ENCODE measurements at regions not wholly inside any gene's neighbourhood (a gene's known extent, or its start where the extent isn't known, plus 50 kb on each side); places are given as distances from the start of the nearest gene placed in this dataset.

- Histone ChIP-seq H3K4me1 (no peaks in the 10 kb centered on the region), H3K9me3 (no peaks in the 10 kb centered on the region), H3K36me3 (replicated peaks) (no peaks in the 10 kb centered on the region), H3K27me3 (ENCODE audit: low read depth) (no peaks in the 10 kb centered on the region), H3K4me3 (no peak overlapping the region)
- in situ Hi-C loops (cut with MboI; ENCODE audit: low sequenced_read_pairs), result no loop called here
- no peak for DNase-seq (ENCODE audit: low spot score in 2 of 2)
Measured at GRCh38 chr2:215583881-215584280, 148.0 kb upstream of the FN1 start.

GRCh38 chr2:215579809-215580208 lies 143.9 kb upstream of the FN1 start:
- Histone ChIP-seq H3K27me3 (ENCODE audit: low read depth) (peaks cover 3% of the 10 kb centered on the region; the same call in 1 of the 2 replicates), H3K4me3 (no peak overlapping the region), H3K4me1 (peaks cover 4% of the 10 kb centered on the region), H3K36me3 (replicated peaks) (no peaks in the 10 kb centered on the region), H3K9me3 (no peaks in the 10 kb centered on the region)
- in situ Hi-C loops (cut with MboI; ENCODE audit: low sequenced_read_pairs), result no loop called here
- no peak for DNase-seq (ENCODE audit: low spot score in 2 of 2)

- in situ Hi-C loops (cut with MboI; ENCODE audit: low sequenced_read_pairs), result no loop called here
- H3K9me3 ChIP-seq, result no peaks in the 10 kb centered on the region
- peaks cover 4% of the 10 kb centered on the region for H3K4me1 ChIP-seq
- no peaks in the 10 kb centered on the region for H3K36me3 ChIP-seq (replicated peaks)
- no peak for DNase-seq (ENCODE audit: low spot score in 2 of 2)
- peaks cover 8% of the 10 kb centered on the region; the same call in 1 of the 2 replicates for H3K27me3 ChIP-seq (ENCODE audit: low read depth)
- no peak overlapping the region for H3K4me3 ChIP-seq
Measured at GRCh38 chr2:215577356-215577755, 141.5 kb upstream of the FN1 start.

- Histone ChIP-seq H3K4me3 (no peak overlapping the region), H3K27me3 (ENCODE audit: low read depth) (peaks cover 10% of the 10 kb centered on the region; the same call in 1 of the 2 replicates), H3K4me1 (peaks cover 4% of the 10 kb centered on the region), H3K36me3 (replicated peaks) (no peaks in the 10 kb centered on the region), H3K9me3 (no peaks in the 10 kb centered on the region)
- in situ Hi-C loops (cut with MboI; ENCODE audit: low sequenced_read_pairs), result no loop called here
- DNase-seq (ENCODE audit: low spot score in 2 of 2), result peak in 1 of 2 experiments; percentile 62
Measured at GRCh38 chr2:215576572-215576971, 140.7 kb upstream of the FN1 start.

GRCh38 chr2:215573496-215573895 lies 137.6 kb upstream of the FN1 start:
- H3K27me3 ChIP-seq (ENCODE audit: low read depth), result peaks cover 19% of the 10 kb centered on the region
- H3K4me1 ChIP-seq, result peaks cover 4% of the 10 kb centered on the region
- H3K9me3 ChIP-seq, result no peaks in the 10 kb centered on the region
- H3K4me3 ChIP-seq, result no peak overlapping the region
- DNase-seq (ENCODE audit: low spot score in 2 of 2), result no peak
- H3K36me3 ChIP-seq (replicated peaks), result no peaks in the 10 kb centered on the region
- in situ Hi-C loops (cut with MboI; ENCODE audit: low sequenced_read_pairs), result no loop called here

- DNase-seq (ENCODE audit: low spot score in 2 of 2), result no peak
- Histone ChIP-seq H3K9me3 (no peaks in the 10 kb centered on the region), H3K4me3 (no peak overlapping the region), H3K4me1 (peaks cover 4% of the 10 kb centered on the region), H3K27me3 (ENCODE audit: low read depth) (peaks cover 19% of the 10 kb centered on the region), H3K36me3 (replicated peaks) (no peaks in the 10 kb centered on the region)
- in situ Hi-C loops (cut with MboI; ENCODE audit: low sequenced_read_pairs), result no loop called here
Measured at GRCh38 chr2:215572341-215572848, 136.5 kb upstream of the FN1 start.

- Histone ChIP-seq H3K4me1 (peaks cover 3% of the 10 kb centered on the region), H3K27me3 (ENCODE audit: low read depth) (peaks cover 19% of the 10 kb centered on the region), H3K36me3 (replicated peaks) (no peaks in the 10 kb centered on the region), H3K9me3 (no peaks in the 10 kb centered on the region), H3K4me3 (no peak overlapping the region)
- in situ Hi-C loops (cut with MboI; ENCODE audit: low sequenced_read_pairs), result no loop called here
- no peak for DNase-seq (ENCODE audit: low spot score in 2 of 2)
Measured at GRCh38 chr2:215571689-215572088, 135.8 kb upstream of the FN1 start.

- no peak overlapping the region for H3K4me3 ChIP-seq
- in situ Hi-C loops (cut with MboI; ENCODE audit: low sequenced_read_pairs), result no loop called here
- no peaks in the 10 kb centered on the region for H3K4me1 ChIP-seq
- H3K36me3 ChIP-seq (replicated peaks), result no peaks in the 10 kb centered on the region
- no peaks in the 10 kb centered on the region for H3K9me3 ChIP-seq
- no peak for DNase-seq (ENCODE audit: low spot score in 2 of 2)
- H3K27me3 ChIP-seq (ENCODE audit: low read depth), result peaks cover 13% of the 10 kb centered on the region
Measured at GRCh38 chr2:215567504-215567903, 131.6 kb upstream of the FN1 start.

- Histone ChIP-seq H3K27me3 (ENCODE audit: low read depth) (peaks cover 10% of the 10 kb centered on the region), H3K4me1 (no peaks in the 10 kb centered on the region), H3K4me3 (no peak overlapping the region), H3K36me3 (replicated peaks) (no peaks in the 10 kb centered on the region), H3K9me3 (no peaks in the 10 kb centered on the region)
- DNase-seq (ENCODE audit: low spot score in 2 of 2), result no peak
- in situ Hi-C loops (cut with MboI; ENCODE audit: low sequenced_read_pairs), result no loop called here
Measured at GRCh38 chr2:215565897-215566296, 130.0 kb upstream of the FN1 start.

GRCh38 chr2:215557701-215558100 lies 121.8 kb upstream of the FN1 start:
- no peak overlapping the region for H3K4me3 ChIP-seq
- no peaks in the 10 kb centered on the region for H3K36me3 ChIP-seq (replicated peaks)
- H3K27me3 ChIP-seq (ENCODE audit: low read depth), result peaks cover 5% of the 10 kb centered on the region; the same call in 1 of the 2 replicates
- in situ Hi-C loops (cut with MboI; ENCODE audit: low sequenced_read_pairs), result no loop called here
- no peaks in the 10 kb centered on the region for H3K9me3 ChIP-seq
- no peak for DNase-seq (ENCODE audit: low spot score in 2 of 2)
- H3K4me1 ChIP-seq, result no peaks in the 10 kb centered on the region; the same call in 1 of the 2 replicates

GRCh38 chr2:215556979-215557378 lies 121.1 kb upstream of the FN1 start:
- H3K36me3 ChIP-seq (replicated peaks), result no peaks in the 10 kb centered on the region
- no peaks in the 10 kb centered on the region; the same call in 1 of the 2 replicates for H3K4me1 ChIP-seq
- peaks cover 3% of the 10 kb centered on the region; the same call in 1 of the 2 replicates for H3K27me3 ChIP-seq (ENCODE audit: low read depth)
- no peak for DNase-seq (ENCODE audit: low spot score in 2 of 2)
- no peak overlapping the region for H3K4me3 ChIP-seq
- no peaks in the 10 kb centered on the region for H3K9me3 ChIP-seq
- in situ Hi-C loops (cut with MboI; ENCODE audit: low sequenced_read_pairs), result no loop called here

- H3K4me1 ChIP-seq, result peaks cover 2% of the 10 kb centered on the region; the same call in 1 of the 2 replicates
- H3K36me3 ChIP-seq (replicated peaks), result no peaks in the 10 kb centered on the region
- no peaks in the 10 kb centered on the region for H3K9me3 ChIP-seq
- DNase-seq (ENCODE audit: low spot score in 2 of 2), result no peak
- H3K4me3 ChIP-seq, result no peak overlapping the region
- no peaks in the 10 kb centered on the region for H3K27me3 ChIP-seq (ENCODE audit: low read depth)
- in situ Hi-C loops (cut with MboI; ENCODE audit: low sequenced_read_pairs), result no loop called here
Measured at GRCh38 chr2:215554689-215555498, 119.0 kb upstream of the FN1 start.

- H3K9me3 ChIP-seq, result no peaks in the 10 kb centered on the region
- H3K27me3 ChIP-seq (ENCODE audit: low read depth), result no peaks in the 10 kb centered on the region
- in situ Hi-C loops (cut with MboI; ENCODE audit: low sequenced_read_pairs), result no loop called here
- H3K4me3 ChIP-seq, result no peak overlapping the region
- no peaks in the 10 kb centered on the region for H3K36me3 ChIP-seq (replicated peaks)
- peaks cover 2% of the 10 kb centered on the region; the same call in 1 of the 2 replicates for H3K4me1 ChIP-seq
- no peak for DNase-seq (ENCODE audit: low spot score in 2 of 2)
Measured at GRCh38 chr2:215553946-215554345, 118.1 kb upstream of the FN1 start.

- Histone ChIP-seq H3K9me3 (no peaks in the 10 kb centered on the region), H3K27me3 (ENCODE audit: low read depth) (peaks cover 2% of the 10 kb centered on the region), H3K36me3 (replicated peaks) (no peaks in the 10 kb centered on the region), H3K4me1 (peaks cover 2% of the 10 kb centered on the region; the same call in 1 of the 2 replicates), H3K4me3 (no peak overlapping the region)
- in situ Hi-C loops (cut with MboI; ENCODE audit: low sequenced_read_pairs), result no loop called here
- DNase-seq (ENCODE audit: low spot score in 2 of 2), result no peak
Measured at GRCh38 chr2:215552144-215552580, 116.3 kb upstream of the FN1 start.

All from HAP-1 (cell line).